GM18907 (cell line): ENCODE measurements at regions not wholly inside any gene's neighbourhood (a gene's known extent, or its start where the extent isn't known, plus 50 kb on each side); places are given as distances from the start of the nearest gene placed in this dataset.

Experiments
- ATAC-seq: cut with Tn5 transposase; IDR thresholded peaks from one replicate; pipeline ENCODE4 v1.9.1; 2021; ENCODE audit warnings: mild to moderate bottlenecking, moderate library complexity; ENCODE audit not compliant: unreplicated experiment

DNA sequence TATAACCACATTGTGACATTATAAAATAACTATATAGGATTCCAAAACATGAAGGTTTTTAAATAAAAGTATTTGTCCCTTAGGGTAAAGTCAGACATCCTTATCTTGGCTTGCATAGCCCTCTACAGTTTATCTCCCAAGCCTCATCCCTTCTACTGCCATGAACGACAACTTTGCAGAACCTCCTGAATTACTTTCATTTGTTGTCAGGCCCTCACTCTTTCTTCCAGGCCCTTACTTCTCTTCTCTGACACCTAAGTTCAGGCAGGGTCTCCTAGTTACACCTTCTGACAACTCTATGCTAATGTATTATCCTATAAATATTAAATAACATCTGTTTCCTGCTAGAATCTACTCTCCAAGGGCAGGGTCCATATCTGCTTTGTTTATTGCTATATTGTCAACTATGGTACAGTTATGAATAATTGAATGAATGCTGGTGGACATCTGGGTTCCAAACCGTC is 115.7 kb upstream of the MDM1 start:
- ATAC-seq = no peak

- ATAC-seq = no peak
Observed at GRCh38 chr12:68449196-68449595, 117.0 kb upstream of the MDM1 start.

- ATAC-seq = no peak
Observed at GRCh38 chr12:68450947-68451260, 118.7 kb upstream of the MDM1 start.

DNA sequence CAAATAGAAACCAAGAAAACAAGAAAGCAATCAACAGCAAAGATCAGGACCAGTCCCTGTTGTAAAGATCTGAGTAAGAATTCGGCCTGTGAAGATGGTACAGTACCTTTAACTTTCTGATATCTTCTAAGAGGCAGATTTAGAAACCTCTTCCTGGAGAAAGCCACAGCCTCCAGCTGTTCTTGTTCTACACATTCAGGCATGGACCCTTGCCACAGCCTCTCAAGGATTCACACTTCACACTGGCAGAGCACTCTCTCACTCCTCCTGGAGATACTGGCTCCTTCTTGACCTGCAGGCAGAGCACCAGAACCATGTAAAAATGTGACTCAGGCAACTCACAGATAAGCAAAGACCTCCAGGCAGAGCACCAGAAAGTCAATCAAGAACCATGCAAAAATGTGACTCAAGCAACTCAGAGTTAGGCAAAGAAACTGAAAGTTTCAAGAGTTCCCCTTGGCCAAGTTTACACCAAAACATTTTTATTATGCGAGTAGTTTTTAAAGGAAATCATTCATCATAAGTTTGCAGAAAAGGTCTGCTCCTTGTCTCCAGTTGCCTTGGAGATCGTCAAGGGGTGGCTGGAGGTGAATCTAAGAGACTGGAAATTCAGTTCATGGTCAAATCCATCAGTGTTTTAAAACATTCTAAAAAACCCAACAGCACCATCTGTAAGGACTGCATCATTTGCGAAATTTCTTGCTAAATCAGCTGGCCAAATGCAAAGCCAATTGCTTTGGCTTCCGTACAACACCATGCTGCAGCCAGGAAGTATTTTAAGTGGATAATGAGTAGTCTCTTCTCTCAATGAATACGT is 119.3 kb upstream of the MDM1 start:
- ATAC-seq = peak; percentile 73

DNA sequence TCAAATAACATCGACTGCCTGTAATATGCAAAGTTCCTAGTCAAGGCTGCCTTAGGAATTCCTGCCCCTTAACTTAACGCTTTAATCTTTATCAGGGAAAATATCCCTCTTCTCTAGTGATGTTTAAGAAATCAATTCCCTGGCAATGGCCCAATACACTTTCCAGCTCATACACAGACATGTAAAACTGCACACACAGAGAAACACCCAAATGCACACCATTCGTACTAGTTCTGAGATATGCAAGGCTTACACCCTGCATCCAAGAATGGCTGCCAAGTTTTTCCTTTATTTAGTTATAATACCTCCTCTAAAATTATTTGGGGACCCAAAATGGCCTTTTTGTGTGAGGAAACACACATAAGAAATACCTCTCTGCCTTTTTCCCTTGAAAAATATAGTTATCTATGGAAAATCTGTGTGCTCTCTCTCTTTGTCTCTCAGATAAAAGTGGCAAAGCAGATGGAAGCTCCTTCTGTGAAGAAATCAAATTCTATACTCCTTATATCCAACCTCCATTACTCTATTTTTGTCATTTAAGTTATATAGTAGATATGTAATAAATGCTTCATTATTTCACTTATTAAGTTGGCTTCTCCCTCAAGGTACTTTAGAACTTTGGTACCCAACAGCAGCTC is 120.0 kb upstream of the MDM1 start:
- no peak for ATAC-seq

DNA sequence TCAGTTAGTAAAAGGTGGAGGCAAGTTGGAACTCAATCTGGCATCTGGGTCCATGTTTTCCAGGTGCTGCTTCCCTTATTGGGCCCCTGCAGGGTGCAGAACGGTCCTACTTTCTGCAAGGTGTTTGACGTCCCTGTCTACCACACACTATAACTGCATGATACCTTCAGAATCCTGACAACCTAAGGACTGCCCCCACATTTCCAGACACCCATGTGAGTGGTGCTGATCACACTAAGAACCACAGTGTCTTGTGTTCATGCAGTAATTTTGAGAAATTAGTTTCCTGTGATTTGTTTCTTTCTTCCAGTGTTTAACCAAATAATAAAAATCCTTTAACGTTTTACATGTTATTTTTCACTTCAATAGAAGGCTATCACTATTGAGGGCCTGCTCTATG is 121.1 kb upstream of the MDM1 start:
- no peak for ATAC-seq

- no peak for ATAC-seq
Observed at GRCh38 chr12:68453876-68454275, 121.7 kb upstream of the MDM1 start.

- ATAC-seq = no peak
Observed at GRCh38 chr12:68454892-68455291, 122.7 kb upstream of the MDM1 start.

DNA sequence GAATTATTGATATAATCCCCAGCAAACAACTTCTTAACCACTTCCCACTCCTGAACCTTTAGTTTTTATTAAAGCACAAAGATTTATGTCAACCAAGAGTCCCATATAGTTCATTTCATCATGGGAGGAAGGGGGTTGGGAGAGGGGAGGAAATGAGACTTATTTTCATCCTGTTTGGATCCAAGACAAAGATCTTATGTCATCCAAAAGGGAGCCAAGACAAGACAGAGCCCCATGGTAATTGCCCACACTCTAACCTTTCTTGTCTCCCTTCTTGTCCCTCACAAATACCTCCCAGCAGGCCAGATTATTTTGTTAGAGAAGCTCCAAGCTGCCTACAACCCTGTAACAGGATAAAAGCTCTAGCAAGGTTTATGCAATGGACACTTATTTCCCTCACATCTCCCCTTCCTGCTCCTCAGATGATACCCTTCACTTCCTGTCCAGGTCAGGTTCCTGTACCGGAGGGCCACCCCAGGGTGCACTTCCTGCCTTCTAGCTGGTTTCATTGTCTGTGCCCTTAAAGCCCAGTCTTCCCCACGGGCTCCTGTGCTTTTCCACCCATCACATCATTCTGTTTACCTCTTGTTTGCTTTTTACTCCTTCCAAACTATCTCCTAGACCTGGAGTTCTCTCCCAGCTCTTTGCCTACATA is 123.7 kb upstream of the MDM1 start:
- ATAC-seq = peak; percentile 36

- no peak for ATAC-seq
Observed at GRCh38 chr12:68458866-68459265, 126.7 kb upstream of the MDM1 start.

GRCh38 chr12:68460236-68460635 is 128.1 kb upstream of the MDM1 start:
- no peak for ATAC-seq

DNA sequence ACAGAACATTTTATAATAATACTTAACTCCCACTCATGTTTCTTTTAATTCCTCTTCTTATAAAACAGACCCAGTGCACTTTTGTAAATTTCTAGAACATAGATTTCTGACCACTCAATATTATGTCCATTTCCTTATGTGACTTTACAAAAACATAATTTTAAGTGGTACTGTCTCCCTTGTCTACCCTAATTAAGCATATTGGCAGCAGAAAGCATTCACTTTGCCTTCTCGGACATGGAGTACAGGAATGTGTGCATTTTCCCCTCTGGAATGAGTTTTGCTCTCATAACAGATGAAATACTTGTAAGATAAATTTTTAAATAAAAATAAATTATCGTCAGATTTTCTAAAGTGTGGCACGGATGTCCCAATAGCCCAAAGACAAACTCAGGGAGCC is 129.5 kb upstream of the MDM1 start:
- ATAC-seq = no peak

DNA sequence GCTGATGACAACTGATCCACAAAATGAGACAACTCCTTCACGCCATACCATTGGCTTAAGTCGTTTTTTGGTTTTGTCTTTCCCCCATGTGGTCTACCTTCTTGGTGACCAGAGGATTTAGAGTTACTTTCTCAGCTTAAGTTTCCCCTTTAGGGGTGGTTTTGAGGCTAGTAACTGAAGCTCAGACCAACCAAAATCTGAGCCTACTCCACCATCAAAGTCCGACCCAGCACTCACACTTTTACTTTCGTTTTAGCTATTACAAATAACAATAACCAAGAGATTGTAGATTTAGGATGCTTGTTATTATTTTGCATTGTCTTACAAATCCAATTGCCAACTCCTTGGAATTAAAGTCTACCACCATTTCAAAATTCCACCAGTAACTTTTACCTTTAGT is 130.6 kb upstream of the MDM1 start:
- no peak for ATAC-seq

GRCh38 chr12:68465227-68465626 is 133.1 kb upstream of the MDM1 start:
- ATAC-seq = no peak

DNA sequence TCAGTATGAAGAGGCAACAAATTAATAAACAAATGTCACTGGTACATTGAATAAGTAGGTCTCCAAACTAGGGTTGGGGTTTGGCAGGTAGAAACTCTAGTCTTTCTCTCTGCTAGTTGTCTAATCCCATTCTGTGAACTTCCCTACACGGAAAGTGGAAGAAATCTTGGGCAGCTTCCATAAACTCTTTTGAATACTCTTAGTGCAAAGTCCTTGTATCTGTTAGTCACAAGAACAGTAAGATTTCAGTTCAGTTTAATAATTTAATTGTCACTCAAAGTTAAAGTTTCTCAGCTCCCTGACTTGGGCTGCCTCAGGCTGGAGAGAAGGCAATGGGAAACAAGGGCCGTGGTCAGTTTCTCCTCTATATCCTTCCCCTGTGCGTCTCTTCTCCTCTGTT is 135.4 kb upstream of the MDM1 start:
- no peak for ATAC-seq

DNA sequence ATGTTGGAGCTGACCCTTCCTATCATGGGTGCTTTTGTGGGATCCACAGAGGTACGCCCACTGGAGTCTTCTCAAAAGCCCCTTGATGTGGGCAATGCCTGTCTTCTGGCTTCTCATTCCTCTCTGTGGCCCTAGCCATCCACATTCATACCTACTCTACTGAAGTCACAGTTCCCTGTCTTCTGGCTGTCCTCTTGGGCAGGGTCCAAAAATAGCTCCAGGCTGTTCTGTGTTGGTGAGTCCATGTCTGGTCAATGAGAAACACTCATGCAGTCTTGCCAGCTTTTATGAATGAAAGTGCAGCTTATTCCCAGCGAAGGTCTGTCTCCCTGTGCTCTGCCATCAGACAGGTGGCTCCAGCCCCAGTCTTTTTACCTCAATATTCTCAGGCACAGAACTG is 135.9 kb upstream of the MDM1 start:
- ATAC-seq = no peak

DNA sequence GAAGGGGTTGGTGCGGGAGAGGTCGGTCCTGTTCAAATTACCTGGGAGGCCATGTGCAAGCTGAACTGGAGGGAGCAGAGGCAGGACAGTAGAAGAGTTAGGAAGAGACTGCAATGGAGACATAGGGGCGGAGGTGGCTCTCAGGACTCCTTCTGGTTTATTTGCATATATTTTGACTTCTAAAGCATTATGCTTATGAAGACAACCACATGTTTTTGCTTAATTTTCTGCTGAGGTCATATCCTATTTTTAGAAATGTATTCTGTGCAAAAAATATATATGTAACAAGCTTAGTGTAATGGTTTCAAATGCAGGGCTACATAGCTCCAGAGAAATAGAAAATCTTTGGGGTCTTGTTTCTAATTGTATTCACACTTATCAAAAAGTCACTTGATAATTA is 137.0 kb upstream of the MDM1 start:
- ATAC-seq = no peak

DNA sequence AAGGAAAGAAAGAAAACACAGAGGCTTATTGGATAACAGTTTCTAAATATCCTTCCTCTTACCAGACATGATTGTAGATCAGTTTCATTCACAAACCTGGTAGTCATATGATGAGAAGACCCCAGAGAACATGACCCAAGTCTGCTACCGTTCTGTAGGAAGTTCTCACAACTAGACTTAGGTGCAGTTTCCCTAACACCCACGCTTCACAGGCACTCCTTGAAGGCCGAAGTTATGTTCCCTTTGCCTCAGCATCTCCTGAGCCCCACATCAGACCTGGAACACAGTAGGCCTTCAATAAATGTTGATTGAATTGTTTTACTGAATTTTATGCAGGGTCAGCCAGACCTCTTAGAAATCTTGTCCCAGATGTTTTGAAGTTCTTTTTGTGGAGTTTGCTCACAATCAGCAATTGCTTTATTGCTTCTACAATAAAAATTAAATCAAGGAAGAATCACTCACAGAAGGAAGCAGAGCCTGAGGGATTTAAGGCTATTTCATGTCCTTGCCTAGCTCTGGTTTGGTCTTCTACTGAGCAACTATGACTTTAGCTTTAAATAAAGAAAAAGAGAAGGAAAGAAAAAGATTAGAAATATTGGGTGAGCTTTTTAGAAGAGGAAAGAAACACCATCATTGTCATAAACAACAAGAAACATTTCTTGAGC is 138.6 kb upstream of the MDM1 start:
- ATAC-seq = no peak

GRCh38 chr12:68474467-68475204 is 136.1 kb upstream of the RAP1B start:
- ATAC-seq = no peak

GRCh38 chr12:68476794-68477193 is 133.9 kb upstream of the RAP1B start:
- ATAC-seq = no peak

GRCh38 chr12:68477261-68477772 is 133.4 kb upstream of the RAP1B start:
- ATAC-seq = no peak
